Upper lobe of right lung (tissue), 1 donor: ENCODE measurements at regions not wholly inside any gene's neighbourhood (a gene's known extent, or its start where the extent isn't known, plus 50 kb on each side); places are given as distances from the start of the nearest gene placed in this dataset.

ENCODE experiments used
- ATAC-seq: fragments of 200-7000 bp; cut with Tn5 transposase; one replicate; pipeline ENCODE4 v1.9.1; 2020; ENCODE audit warnings: mild to moderate bottlenecking, moderate library complexity
- DNase-seq: peaks from one replicate; pipeline ENCODE4 v3.0.0-alpha.2; 2020
- H3K27ac ChIP-seq: fragments of 200-600 bp; one replicate; pipeline ENCODE4 v1.8.0; 2022
- H3K27me3 ChIP-seq: fragments of 200-600 bp; one replicate; pipeline ENCODE4 v1.8.0; 2022; ENCODE audit warnings: mild to moderate bottlenecking
- H3K36me3 ChIP-seq: fragments of 200-600 bp; one replicate; pipeline ENCODE4 v1.8.0; 2022
- H3K4me1 ChIP-seq: fragments of 200-600 bp; one replicate; pipeline ENCODE4 v1.8.0; 2022
- H3K4me3 ChIP-seq: fragments of 200-600 bp; one replicate; pipeline ENCODE4 v1.8.0; 2022; ENCODE audit warnings: mild to moderate bottlenecking
- H3K9me3 ChIP-seq: fragments of 200-600 bp; one replicate; pipeline ENCODE4 v1.8.0; 2022
- CTCF ChIP-seq: fragments of 200-600 bp; IDR thresholded peaks from one replicate; pipeline ENCODE4 v1.8.0; 2022; ENCODE audit warnings: antibody characterized with exemption
- intact Hi-C: fragments of 100-400 bp; cut with DNase I; formaldehyde crosslinking; loops from one replicate; pipeline ENCODE4 v1.11.0; 2022
- donor health status: DM: no; HTN: yes; CAD: no; lungs with severe emphysema.

GRCh38 chr4:117326091-117326490 lies 240.7 kb upstream of the TRAM1L1 start:
- H3K9me3 ChIP-seq: no peaks in the 10 kb centered on the region
- no peak overlapping the region for H3K4me3 ChIP-seq
- no peak for TF ChIP-seq CTCF
- H3K27ac ChIP-seq: no peak overlapping the region
- DNase-seq: no peak
- no peaks in the 10 kb centered on the region for H3K36me3 ChIP-seq
- no peak for ATAC-seq
- intact Hi-C loops: no loop called here
- H3K4me1 ChIP-seq: no peaks in the 10 kb centered on the region
- H3K27me3 ChIP-seq: no peaks in the 10 kb centered on the region

GRCh38 chr4:117327491-117327890 lies 242.1 kb upstream of the TRAM1L1 start:
- Histone ChIP-seq H3K4me1 (no peaks in the 10 kb centered on the region), H3K9me3 (no peaks in the 10 kb centered on the region), H3K4me3 (no peak overlapping the region), H3K27me3 (no peaks in the 10 kb centered on the region), H3K27ac (no peak overlapping the region), H3K36me3 (no peaks in the 10 kb centered on the region)
- no peak for TF ChIP-seq CTCF
- DNase-seq (no peak), ATAC-seq (no peak)
- intact Hi-C loops: no loop called here

- Histone ChIP-seq H3K27me3 (no peaks in the 10 kb centered on the region), H3K36me3 (no peaks in the 10 kb centered on the region), H3K4me3 (no peak overlapping the region), H3K27ac (no peak overlapping the region), H3K9me3 (no peaks in the 10 kb centered on the region), H3K4me1 (no peaks in the 10 kb centered on the region)
- intact Hi-C loops: no loop called here
- DNase-seq (no peak), ATAC-seq (no peak)
- TF ChIP-seq CTCF: no peak
Observed at GRCh38 chr4:117328333-117328732, 243.0 kb upstream of the TRAM1L1 start.

GRCh38 chr4:117331817-117332216 lies 246.4 kb upstream of the TRAM1L1 start:
- H3K4me3 ChIP-seq: no peak overlapping the region
- H3K36me3 ChIP-seq: no peaks in the 10 kb centered on the region
- no peak for TF ChIP-seq CTCF
- no peak for DNase-seq
- no peak overlapping the region for H3K27ac ChIP-seq
- no peaks in the 10 kb centered on the region for H3K4me1 ChIP-seq
- intact Hi-C loops: no loop called here
- no peaks in the 10 kb centered on the region for H3K27me3 ChIP-seq
- H3K9me3 ChIP-seq: no peaks in the 10 kb centered on the region
- ATAC-seq: no peak

- Histone ChIP-seq H3K4me3 (no peak overlapping the region), H3K9me3 (no peaks in the 10 kb centered on the region), H3K4me1 (no peaks in the 10 kb centered on the region), H3K27me3 (no peaks in the 10 kb centered on the region), H3K36me3 (no peaks in the 10 kb centered on the region), H3K27ac (no peak overlapping the region)
- intact Hi-C loops: no loop called here
- TF ChIP-seq CTCF: no peak
- no peak for ATAC-seq
- no peak for DNase-seq
Observed at GRCh38 chr4:117334451-117335188, 249.2 kb upstream of the TRAM1L1 start.

- no peak for ATAC-seq
- no peak overlapping the region for H3K4me3 ChIP-seq
- intact Hi-C loops: no loop called here
- no peak for DNase-seq
- H3K36me3 ChIP-seq: no peaks in the 10 kb centered on the region
- TF ChIP-seq CTCF: no peak
- H3K27me3 ChIP-seq: no peaks in the 10 kb centered on the region
- no peak overlapping the region for H3K27ac ChIP-seq
- H3K4me1 ChIP-seq: no peaks in the 10 kb centered on the region
- H3K9me3 ChIP-seq: no peaks in the 10 kb centered on the region
Observed at GRCh38 chr4:117357437-117357836, 272.1 kb upstream of the TRAM1L1 start.
